CD1c-positive myeloid dendritic cell (primary cell): ENCODE measurements at regions not wholly inside any gene's neighbourhood (a gene's known extent, or its start where the extent isn't known, plus 50 kb on each side); places are given as distances from the start of the nearest gene placed in this dataset.
"Not testable (repeated sequence)": the region's sequence is repeated elsewhere in the genome, so short reads cannot be mapped to it uniquely, and the experiment has no call there.

Experiments
- DNase-seq: peaks from one replicate; pipeline ENCODE4 v3.0.0-alpha.2; 2016; ENCODE audit errors: extremely low spot score

DNA sequence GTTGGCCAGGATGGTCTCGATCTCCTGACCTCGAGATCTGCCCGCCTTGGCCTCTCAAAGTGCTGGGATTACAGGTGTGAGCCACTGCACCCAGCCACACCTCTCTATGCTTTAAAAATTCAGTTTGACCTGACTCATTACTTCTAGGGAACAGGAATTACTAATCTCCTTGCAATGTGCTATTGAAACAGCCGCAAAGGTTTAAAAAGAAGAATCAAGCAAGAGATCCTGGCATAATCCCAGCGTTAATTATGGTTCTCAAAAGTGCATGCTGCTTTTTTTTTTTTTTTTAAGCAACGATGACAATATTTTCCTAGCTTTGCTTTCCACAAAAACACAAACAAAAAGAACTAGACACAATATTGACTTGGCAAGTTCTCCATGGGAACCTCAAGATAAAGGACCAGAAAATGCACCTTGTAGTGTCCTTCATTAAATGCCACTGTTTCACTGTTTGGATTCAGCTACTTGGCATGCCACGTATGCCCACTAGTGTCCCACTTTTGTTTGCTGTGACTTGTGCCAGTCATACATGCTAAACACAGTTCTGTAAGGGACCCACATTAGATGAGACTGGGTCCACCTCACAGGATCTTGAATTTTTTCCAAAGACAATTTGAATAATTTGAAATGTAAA, 112.6 kb upstream of the PPARGC1A start:
- no peak for DNase-seq

DNA sequence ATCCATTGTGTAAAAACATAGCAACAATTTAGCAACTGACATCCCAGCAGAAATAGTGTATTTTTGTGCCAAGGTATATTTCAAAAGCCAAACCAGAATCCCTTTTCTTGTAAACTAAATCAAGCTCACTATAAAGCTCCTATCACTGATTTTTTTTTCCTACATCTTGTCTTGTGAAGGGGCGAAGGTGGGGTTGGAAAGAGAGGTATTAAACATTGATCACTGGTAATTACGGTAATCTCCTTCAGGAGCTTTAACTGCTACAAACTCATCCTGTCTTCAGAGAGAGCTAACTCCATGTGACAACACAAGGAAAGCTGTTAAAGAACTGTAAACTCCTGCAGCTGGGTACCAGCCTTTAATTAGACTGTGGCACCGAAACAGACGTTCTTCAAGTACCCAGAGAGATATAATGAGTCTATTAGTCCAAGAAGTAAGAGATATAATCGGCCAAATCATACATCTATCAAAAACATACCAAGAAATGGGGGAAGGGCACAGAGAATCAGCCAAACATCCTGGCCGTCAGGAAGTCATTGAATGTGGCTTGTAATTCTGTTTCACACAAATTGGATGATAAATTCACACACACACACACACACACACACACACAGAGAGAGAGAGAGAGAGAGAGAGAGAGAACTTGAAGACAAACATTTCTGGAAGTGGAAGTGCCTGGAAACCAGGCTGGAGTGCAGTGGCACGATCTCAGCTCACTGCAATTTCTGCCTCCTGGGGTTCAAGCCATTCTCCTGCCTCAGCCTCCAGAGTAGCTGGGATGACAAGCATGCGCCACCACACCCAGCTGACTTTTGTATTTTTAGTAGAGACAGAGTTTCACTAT, 111.9 kb upstream of the PPARGC1A start:
- no peak for DNase-seq

DNA sequence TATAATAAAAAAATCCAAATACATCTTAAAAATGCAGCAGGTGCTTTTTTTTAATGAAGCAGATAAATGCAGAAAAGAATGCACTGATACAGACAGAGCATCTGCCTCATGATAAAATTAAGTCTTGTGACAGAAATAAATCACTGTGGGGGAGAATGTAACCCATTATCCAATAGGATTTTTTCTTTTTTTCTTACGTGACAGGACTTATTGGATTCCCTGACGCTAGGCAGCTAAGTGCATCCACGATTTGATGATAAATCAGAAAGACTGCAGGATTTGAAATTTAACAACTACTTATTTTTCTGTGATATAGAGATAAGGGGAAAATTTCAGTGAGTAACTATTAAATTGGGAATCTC, 110.6 kb upstream of the PPARGC1A start:
- no peak for DNase-seq

DNA sequence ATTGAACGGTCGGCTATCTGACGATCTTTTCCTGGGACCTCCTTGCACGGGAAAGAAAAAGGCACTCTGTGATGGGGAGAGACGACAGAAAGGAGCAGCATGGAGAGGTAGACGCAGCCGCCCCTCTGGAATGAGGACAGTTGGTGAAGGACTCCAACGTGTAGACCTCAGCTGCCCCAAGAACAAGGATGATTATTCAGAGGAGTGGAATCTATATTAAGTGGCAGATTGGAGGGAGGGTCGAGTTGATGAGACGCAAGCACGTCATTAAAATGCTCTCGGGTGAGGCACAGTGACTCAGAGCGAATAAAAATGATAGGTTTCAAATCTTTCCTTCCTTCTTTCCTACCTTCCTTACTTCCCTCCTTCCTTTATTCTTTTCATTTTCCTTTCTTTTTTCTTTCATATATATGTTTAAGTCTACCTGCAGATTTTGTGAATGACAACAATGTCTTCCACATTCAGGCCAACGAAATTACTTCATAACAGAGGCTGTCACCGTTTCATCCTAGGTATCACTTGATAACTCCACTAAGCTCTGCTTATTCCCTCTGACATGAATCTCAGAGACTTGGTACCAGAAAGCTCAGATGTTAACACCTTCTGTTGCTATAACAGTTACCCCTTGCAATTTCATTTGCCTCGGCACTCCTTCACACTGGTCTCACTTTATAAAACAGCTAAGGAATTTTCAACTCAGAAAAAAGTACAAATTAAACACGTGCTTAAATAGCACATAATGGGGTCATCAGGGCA, 110.0 kb upstream of the PPARGC1A start:
- no peak for DNase-seq

DNA sequence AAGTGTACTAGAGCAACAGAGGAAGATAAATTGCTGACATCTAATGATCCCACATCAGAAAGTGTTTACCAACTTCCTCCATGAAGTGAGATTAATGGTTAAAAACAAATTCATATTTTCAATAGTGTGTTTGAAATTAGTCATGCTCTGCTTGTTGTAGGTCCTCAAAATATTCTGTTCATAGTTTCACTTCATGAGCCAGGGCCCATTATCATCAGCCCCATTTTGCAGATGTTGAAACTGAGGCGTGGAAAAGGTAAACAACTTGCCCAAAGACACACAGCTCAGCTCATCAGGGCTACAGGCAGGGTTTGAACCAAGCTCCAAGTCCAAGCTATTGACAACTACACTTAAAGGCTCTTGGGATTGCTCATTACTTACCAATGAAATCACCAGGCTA, 103.5 kb upstream of the PPARGC1A start:
- no peak for DNase-seq

DNA sequence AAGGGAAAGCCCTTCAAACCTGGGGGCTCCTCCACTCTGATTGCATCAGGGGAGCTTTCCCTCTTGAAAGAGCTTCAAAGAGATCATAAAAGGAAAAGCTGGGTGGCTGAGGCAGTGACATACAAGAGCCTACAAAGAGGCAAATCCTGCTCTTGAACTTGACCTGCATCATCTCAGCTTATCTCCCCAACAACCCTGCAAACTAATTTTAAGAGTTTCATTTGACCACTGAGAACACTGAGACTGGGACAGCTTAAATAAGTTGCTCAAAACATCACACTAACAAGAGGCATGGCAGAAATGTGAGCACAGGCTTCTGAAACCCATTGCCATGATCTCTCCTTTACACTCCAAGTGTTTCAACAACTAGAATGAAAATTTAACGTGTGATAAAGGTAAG, 101.6 kb upstream of the PPARGC1A start:
- no peak for DNase-seq

DNA sequence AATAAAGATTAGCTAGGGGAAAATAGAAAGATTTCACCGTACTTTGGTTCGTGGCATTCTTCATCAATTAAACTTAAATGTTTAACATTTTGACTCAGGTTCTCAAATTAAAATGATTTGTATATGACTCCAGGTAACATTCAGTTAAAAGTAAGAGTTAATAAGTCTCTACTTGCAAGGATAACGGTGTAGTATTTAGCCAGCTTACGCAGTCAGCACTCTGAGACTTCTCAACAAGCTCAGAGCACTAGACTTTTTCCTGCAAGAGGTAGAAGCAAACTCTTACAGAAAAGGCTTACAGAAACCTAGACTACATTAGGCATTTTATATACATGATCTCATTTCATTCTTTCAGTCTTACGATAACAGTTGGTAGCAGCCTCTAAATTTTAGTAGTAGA, 96.4 kb upstream of the PPARGC1A start:
- no peak for DNase-seq

DNA sequence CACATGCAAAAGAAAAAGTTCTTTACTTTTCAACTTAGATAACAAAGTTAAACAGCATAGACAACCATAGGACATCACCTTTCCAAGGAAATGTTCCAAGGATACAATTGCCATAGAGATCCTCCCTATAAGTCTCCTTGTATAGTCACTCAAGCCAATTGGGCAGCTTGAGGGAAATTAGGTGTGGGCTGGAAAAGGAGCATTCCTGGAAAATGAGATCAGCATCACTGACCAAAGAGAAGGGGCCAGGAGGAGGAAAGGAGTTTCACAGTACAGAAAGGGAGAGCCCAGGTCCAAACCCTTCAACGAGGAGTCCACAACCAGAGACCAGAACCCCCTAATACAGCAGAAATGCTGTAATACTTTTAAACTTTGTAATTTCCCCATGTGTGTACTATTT, 91.5 kb upstream of the PPARGC1A start:
- no peak for DNase-seq

DNA sequence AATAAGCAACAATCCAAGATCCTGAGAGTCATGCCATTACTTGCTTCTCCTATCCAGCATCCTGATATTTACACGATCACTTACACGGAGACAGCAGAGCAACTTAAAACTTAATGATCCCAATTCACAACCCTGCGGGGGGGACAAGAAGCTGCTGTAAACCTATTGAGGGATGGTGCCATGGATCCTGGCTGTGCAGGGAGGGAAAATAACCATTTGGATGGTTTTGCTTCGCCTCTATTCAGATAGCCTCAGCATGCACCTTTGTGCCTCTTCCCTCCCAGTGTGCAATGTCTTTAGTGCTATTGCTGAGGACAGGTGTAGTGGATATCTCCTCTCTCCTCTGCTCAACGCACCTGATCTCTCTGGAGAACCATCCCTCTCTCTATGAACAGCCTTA, 89.7 kb upstream of the PPARGC1A start:
- no peak for DNase-seq

DNA sequence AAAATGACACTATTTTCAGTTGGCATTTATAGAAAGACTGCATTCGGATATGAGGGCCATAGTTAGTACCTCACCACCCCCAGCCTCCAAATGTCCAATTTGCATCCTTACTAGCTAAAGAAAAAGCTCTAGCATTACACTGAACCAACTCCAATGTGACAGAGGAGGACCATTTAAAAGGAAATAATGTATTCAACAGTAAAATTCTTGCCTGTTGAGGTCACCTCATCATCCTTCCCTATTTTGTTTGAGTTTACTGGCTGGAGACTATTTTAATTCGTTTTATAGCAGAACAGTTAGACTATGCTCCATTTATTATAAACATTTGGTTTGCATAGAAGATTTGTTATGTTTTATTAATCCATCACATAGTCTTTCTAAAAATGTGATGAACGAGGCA, 88.2 kb upstream of the PPARGC1A start:
- DNase-seq: no peak

DNA sequence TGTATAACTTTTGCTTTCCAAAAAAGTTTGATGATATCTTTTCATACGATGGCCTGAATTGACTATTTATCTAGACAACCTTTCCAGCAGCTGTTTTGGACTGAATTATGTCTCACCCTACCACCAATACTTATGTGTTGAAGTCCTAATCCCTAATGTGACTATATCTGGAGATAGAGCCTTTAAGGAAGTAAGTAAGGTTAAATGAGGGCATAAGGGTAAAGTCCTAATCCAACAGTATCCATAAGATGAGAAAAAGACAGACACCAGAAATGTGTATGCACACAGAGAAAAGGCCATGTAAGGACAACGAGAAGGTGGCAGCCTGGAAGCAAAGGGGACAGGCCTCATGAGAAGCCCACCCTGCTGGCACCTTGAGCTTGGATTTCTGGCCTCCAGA, 86.6 kb upstream of the PPARGC1A start:
- no peak for DNase-seq

DNA sequence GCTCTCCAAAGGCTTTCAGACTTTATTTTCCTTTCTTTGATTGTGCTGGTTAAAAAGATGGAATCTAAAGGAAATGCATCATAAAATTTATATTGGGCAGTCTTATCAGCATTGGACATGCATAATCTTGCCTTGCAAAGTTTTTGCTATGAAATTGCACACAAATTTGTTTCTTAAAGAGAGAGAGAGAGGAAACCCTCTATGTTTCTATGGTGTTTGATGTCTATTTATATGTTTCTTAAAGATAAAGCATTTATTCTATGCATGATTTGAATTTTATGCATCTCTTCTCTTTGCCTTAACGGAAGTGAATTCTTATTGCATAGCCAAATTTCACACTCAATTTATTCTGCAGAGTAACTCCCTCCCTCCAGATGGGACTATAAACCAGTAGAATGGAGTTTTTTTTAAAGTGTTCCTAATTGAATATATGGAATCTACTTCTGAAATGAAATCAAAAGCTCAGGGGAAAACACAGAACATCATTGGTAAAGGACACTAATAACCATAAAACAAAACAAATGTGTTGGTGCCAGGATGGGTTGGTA, 83.5 kb upstream of the PPARGC1A start:
- DNase-seq: no peak

DNA sequence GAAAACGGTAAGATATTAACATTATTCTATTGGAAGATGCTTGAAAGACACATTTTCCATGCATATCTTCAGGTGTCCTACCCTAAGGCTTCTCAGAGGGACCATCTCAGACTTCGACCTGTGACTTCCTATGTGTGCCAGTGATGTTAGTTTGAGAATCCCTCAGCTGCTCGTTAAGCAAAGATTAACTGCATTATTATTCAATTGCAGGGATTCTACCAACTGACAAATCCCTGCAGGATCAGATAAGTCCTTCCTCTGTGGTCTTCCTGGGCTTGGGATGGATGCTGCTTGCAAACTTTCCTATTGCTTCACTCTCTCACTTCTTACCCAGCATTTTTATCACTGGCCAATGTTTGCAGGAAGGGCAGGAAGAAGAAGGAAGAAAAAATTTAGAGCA, 83.0 kb upstream of the PPARGC1A start:
- DNase-seq: no peak

DNA sequence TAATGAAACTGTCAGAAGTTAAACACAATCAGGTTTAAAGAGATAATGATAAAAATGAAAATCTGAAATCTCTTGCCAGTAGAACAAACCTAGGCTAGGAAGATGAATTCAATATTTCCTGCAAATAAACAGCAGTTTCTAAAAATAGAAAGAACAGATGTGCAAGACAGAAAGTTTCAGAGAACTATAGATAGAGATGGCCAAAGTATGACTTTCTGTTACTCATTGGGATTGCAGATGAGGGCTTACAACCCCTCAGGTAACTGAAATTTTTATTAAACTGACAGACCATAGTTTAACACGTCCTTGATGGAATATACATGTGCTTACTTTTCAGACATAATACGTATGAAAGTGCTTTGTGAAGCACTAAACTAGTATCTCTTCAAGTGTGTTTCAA, 82.3 kb upstream of the PPARGC1A start:
- no peak for DNase-seq

DNA sequence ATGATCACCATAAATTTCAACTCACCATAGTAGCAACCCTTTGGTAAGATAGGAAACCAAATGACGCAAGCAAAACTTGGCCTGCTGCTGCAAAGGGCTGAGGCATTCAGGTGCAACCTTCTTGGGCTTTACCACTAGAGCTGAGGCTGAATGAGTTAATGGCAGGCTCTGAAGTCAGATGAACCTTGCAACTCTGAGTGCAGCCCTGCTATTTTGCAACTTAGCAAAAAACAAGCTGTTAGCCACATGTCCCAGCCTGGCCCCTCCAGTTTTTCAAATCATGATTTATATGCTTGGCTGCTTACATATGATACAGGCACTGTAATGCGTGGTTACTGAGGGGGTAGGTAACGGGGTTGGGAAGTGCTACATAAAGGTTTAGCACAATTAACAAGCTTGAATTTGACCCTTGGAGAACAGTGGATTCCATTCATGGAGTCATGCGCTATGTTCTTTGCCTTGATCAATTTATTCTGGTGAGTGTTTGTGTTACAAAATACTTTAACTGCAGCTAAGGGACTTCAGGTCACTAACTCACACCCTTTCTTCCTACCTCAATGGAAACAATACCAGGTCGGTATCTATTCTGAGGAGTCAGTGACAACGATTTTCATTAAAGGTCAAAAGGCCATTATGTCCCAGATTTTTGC, 80.5 kb upstream of the PPARGC1A start:
- no peak for DNase-seq

DNA sequence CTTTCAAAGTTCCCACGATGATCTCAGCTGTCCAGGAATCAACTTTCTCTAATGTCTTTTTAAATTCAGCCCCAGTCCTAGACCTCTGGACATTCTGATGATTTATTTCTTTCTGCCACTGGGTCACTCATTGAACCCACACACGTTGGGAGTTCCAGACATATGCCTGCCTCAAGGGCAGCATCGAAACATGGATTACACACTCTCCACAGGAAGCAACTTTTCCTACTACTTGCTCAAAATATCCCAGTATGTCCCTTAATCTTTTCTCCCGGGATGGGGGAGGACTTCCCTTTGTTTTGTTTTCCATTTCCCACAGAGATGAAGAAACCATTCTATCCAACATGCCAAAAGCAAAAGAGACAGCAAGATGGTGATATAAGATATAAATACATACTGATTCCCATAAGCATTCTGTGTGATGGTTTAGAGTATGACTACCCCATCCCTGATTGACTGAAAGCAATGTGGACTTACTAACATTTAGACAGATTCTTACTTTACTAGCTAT, 79.8 kb upstream of the PPARGC1A start:
- no peak for DNase-seq

DNA sequence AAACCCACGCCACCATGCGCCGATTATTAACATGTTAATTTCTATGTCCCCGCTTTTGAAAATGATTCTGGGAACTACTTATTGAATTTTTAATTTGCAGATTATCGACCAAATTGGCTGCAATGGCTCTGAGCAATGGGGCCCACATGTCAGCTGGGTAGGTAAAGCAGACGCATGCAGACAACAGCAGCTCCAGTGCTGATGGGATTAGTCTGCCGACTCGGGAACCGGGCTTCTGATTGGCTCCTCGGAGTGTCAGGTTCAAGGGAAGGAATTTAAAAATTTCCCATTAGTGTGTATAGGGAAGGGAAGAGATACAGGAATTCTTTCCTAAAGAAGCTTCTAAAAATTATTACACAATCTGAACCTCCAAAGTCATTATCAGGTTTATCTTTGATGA, 77.4 kb upstream of the PPARGC1A start:
- no peak for DNase-seq

DNA sequence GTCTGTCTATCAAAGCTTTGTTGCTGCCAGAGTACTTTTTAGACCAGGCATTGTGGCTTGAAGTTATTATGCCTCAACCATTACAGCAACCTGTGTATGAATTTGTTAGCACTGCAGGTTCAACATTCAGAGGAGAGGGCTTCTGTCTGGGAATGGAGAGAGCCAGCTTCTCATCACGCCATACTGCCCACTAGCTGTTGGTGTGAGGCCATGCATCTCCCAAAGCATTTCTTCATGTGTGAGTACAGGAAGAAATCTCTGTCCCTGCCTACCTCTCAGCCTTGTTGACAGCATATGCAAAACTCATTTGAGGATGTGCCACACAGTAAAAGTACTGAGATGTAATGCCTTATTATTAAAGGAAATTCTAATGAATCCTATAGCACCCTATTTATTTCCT, 76.9 kb upstream of the PPARGC1A start:
- no peak for DNase-seq

DNA sequence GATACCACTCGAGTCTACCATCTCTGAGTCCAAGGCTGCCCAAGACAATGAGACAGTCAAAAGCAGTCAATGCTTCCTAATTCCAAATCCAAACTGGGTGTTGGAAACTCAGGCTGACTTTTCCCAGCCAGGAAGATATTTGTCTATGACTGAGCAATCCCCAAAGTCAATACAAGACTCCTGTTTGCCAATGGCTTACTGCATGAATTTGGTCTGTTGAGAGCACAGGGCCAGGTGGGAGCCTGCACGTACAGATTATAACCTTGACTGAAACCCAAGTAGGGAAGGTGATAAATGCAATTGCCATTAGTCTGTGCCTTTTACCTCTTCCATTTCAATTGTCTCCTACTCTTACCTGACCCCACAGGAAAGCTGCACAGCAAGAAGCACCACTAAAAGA, 72.6 kb upstream of the PPARGC1A start:
- no peak for DNase-seq

DNA sequence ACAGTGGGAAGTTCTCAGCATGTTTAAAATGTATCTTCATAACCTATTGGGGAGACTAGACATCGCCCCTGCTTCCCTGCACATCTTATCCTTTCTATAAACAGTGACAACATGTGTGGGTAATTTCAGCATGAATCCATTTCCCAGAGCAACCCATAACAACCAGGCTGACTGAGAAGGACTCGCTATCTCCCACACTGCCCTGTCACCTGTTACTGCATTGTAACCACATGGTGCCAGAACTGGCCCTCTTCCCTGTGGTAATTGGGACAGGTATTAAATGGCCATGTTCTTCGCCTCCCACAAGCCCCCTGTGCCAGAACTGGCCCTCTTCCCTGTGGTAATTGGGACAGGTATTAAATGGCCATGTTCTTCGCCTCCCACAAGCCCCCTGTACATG, 71.5 kb upstream of the PPARGC1A start:
- DNase-seq: not testable (repeated sequence)

DNA sequence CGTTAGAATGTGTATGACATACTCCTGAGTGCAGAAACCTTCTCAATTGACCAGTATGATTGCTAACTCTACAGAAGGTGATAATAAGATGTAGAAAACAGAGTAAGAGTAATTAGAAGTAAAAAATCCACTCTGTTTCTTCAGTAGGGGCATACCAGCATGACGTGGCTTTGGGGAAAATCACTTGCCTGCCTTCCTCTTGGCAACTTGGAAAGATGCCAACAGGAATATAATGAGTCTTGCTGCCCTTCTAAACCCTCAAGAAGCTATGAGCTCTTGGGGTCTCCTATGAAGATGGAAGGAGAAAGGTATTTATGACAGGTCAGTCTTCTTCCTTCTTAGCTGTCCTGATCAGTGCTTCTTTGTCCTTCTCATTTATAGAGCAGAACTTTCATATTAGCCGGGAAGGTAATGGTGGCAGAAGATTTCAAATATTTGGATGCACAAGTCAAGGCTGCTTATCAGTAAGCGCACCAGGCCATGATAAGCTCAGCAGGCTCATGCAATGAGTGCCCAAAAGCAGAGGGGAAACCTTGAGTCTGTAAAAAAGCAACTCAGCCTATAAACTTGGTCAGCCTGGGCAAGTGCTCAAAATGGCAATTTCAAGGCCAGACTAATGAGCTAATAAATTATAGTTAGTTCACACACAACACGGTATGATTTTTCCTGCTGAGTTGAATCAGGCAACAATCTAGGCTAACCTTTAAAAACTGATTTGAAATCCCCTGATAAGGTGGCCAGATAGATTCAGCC, 69.7 kb upstream of the PPARGC1A start:
- no peak for DNase-seq
